SK-N-SH (cell line): ENCODE measurements at regions not wholly inside any gene's neighbourhood (a gene's known extent, or its start where the extent isn't known, plus 50 kb on each side); places are given as distances from the start of the nearest gene placed in this dataset.

Experiments used
- CTCF ChIA-PET: fragments of 300-600, 350-600 bp; formaldehyde crosslinking; extraction: SDS; loops from one replicate; lab custom pipeline; 2021; lab: Yijun Ruan, JAX
- POLR2A ChIA-PET: fragments of 350-600 bp; sonication (Branson Sonifier 250); formaldehyde crosslinking; extraction: SDS; loops from one replicate; lab custom pipeline; 2020; ENCODE audit warnings: antibody characterized with exemption, inconsistent platforms; lab: Yijun Ruan, JAX
- DNase-seq: peaks from one replicate; pipeline ENCODE4 v3.0.0; 2012
- H2AFZ ChIP-seq: fragments of 200-600 bp; sonication (generic); 2 replicates; pipeline ENCODE4 v1.8.1; 2016; ENCODE audit warnings: antibody characterized with exemption, mild to moderate bottlenecking, low read depth
- H3F3A ChIP-seq: fragments of 200-600 bp; sonication (generic); replicated peaks from 2 replicates; pipeline ENCODE3; 2016; ENCODE audit warnings: antibody characterized with exemption, mild to moderate bottlenecking; ENCODE audit not compliant: insufficient read depth
- H3K27ac ChIP-seq, 2 experiments: fragments of 200-500 bp in 1 of 2; fragments of 200-600 bp in 1 of 2; sonication (Bioruptor generic) in 1 of 2; sonication (generic), shearing (Covaris generic) in 1 of 2; 2 replicates each; pipeline versions ENCODE4 v1.5.1 to v1.6.1; 2014 to 2016; ENCODE audit warnings: low read depth in 2 of 2, inconsistent platforms in 1 of 2, low read length in 1 of 2, mild to moderate bottlenecking in 1 of 2, mixed read lengths in 1 of 2
- H3K27me3 ChIP-seq: fragments of 200-600 bp; sonication (generic), shearing (Covaris generic); 2 replicates; pipeline ENCODE4 v1.6.1; 2016; ENCODE audit warnings: mixed run types; ENCODE audit not compliant: insufficient read depth
- H3K36me3 ChIP-seq, 2 experiments: fragments of 200-500 bp in 1 of 2; fragments of 200-600 bp in 1 of 2; sonication (Bioruptor generic) in 1 of 2; sonication (generic) in 1 of 2; replicated peaks in 1 of 2; 2 replicates each; pipeline versions ENCODE3 to v1.5.1; 2014 to 2016; ENCODE audit warnings: low read length in 1 of 2, mild to moderate bottlenecking in 1 of 2; ENCODE audit not compliant: insufficient read depth in 2 of 2, control insufficient read depth in 1 of 2
- H3K4me1 ChIP-seq, 2 experiments: fragments of 200-500 bp in 1 of 2; fragments of 200-600 bp in 1 of 2; sonication (Bioruptor generic) in 1 of 2; sonication (generic), shearing (Covaris generic) in 1 of 2; 2 replicates each; pipeline versions ENCODE4 v1.5.1 to v1.6.1; 2014 to 2016; ENCODE audit warnings: low read depth in 1 of 2, low read length in 1 of 2, mixed run types in 1 of 2; ENCODE audit not compliant: insufficient read depth in 2 of 2, control insufficient read depth in 1 of 2
- H3K4me2 ChIP-seq: fragments of 200-600 bp; sonication (generic), shearing (Covaris generic); 2 replicates; pipeline ENCODE4 v1.6.1; 2017; ENCODE audit warnings: mixed run types
- H3K4me3 ChIP-seq, 2 experiments: fragments of 200-500 bp in 1 of 2; fragments of 200-600 bp in 1 of 2; sonication (Bioruptor generic) in 1 of 2; sonication (generic), shearing (Covaris generic) in 1 of 2; 2 replicates each; pipeline versions ENCODE4 v1.5.1 to v1.8.1; 2014 to 2016; ENCODE audit warnings: low read depth in 2 of 2, inconsistent platforms in 1 of 2, low read length in 1 of 2, mild to moderate bottlenecking in 1 of 2, mixed read lengths in 1 of 2, moderate library complexity in 1 of 2
- H3K79me2 ChIP-seq: fragments of 200-600 bp; sonication (generic); 2 replicates; pipeline ENCODE4 v1.8.1; 2017; ENCODE audit warnings: mild to moderate bottlenecking; ENCODE audit not compliant: insufficient read depth
- H3K9ac ChIP-seq: fragments of 200-600 bp; sonication (generic); 2 replicates; pipeline ENCODE4 v1.6.1; 2017; ENCODE audit warnings: mixed run types
- H3K9me2 ChIP-seq: fragments of 200-600 bp; sonication (generic); 2 replicates; pipeline ENCODE4 v1.6.1; 2017; ENCODE audit warnings: mixed run types
- H3K9me3 ChIP-seq: fragments of 200-600 bp; sonication (generic); 2 replicates; pipeline ENCODE4 v1.6.1; 2017; ENCODE audit warnings: mixed run types, mild to moderate bottlenecking, moderate library complexity
- H4K20me1 ChIP-seq: fragments of 200-600 bp; sonication (generic); 2 replicates; pipeline ENCODE4 v1.6.1; 2017; ENCODE audit warnings: mild to moderate bottlenecking, mixed run types; ENCODE audit not compliant: insufficient read depth
- CTCF ChIP-seq: fragments of 200-600 bp; sonication (generic); IDR thresholded peaks from 2 replicates; pipeline ENCODE4 v1.6.1; 2017; ENCODE audit warnings: antibody characterized with exemption, mild to moderate bottlenecking, moderate library complexity
- EZH2phosphoT487 ChIP-seq: fragments of 200-600 bp; sonication (generic); IDR thresholded peaks from 2 replicates; pipeline ENCODE4 v1.6.1; 2017; ENCODE audit warnings: low read depth, mixed run types, mild to moderate bottlenecking, antibody characterized with exemption, moderate library complexity, borderline replicate concordance
- GABPA ChIP-seq: IDR thresholded peaks from 2 replicates; pipeline ENCODE4 v1.4.0; 2012; ENCODE audit warnings: low read depth, mild to moderate bottlenecking
- GATA2 ChIP-seq: sonication (generic); formaldehyde crosslinking; IDR thresholded peaks from 2 replicates; pipeline ENCODE4 v1.5.0; 2020; ENCODE audit warnings: mild to moderate bottlenecking, missing genetic modification reagents
- JUND ChIP-seq: IDR thresholded peaks from 2 replicates; pipeline ENCODE4 v1.4.0; 2012
- MXI1 ChIP-seq: IDR thresholded peaks from 2 replicates; pipeline ENCODE4 v1.6.1; 2012; ENCODE audit warnings: mild to moderate bottlenecking, low read depth, low read length, improper control_type of control experiment
- NFIC ChIP-seq: IDR thresholded peaks from 2 replicates; pipeline ENCODE4 v1.4.0; 2012; ENCODE audit warnings: borderline replicate concordance
- NRF1 ChIP-seq: IDR thresholded peaks from 2 replicates; pipeline ENCODE4 v1.6.1; 2012; ENCODE audit warnings: low read depth, mild to moderate bottlenecking, low read length
- SIN3A ChIP-seq: IDR thresholded peaks from 2 replicates; pipeline ENCODE4 v1.6.1; 2012; ENCODE audit warnings: low read depth, mild to moderate bottlenecking, low read length, moderate library complexity, borderline replicate concordance
- TAF1 ChIP-seq: IDR thresholded peaks from 2 replicates; pipeline ENCODE4 v1.6.1; 2012; ENCODE audit warnings: low read depth, mild to moderate bottlenecking, low read length, moderate library complexity, borderline replicate concordance
- TCF12 ChIP-seq: IDR thresholded peaks from 2 replicates; pipeline ENCODE4 v1.4.0; 2012
- TEAD4 ChIP-seq: IDR thresholded peaks from 2 replicates; pipeline ENCODE4 v1.4.0; 2012; ENCODE audit warnings: mild to moderate bottlenecking, borderline replicate concordance; ENCODE audit not compliant: insufficient read depth
- YY1 ChIP-seq: IDR thresholded peaks from 2 replicates; pipeline ENCODE4 v1.4.0; 2012; ENCODE audit warnings: low read depth, mild to moderate bottlenecking
- WGBS: methylation state at CpG from one replicate; pipeline ENCODE4 v1.1.6; 2017; ENCODE audit warnings: low lambda C conversion rate; 5-methylcytosine and 5-hydroxymethylcytosine counted together
- TF ChIP-seq, protein P1 (sequence below): IDR thresholded peaks from 2 replicates; pipeline ENCODE4 v1.6.1; 2012; ENCODE audit warnings: mild to moderate bottlenecking, low read depth, low read length, moderate library complexity
- TF ChIP-seq, protein P2 (sequence below): IDR thresholded peaks from 2 replicates; pipeline ENCODE4 v1.4.0; 2012; ENCODE audit warnings: low read depth, borderline replicate concordance
- TF ChIP-seq, protein P3 (sequence below): IDR thresholded peaks from 2 replicates; pipeline ENCODE4 v1.4.0; 2012; ENCODE audit warnings: low read depth, borderline replicate concordance
- TF ChIP-seq, protein P4 (sequence below): IDR thresholded peaks from 2 replicates; pipeline ENCODE4 v1.4.0; 2012; ENCODE audit warnings: low read depth

GRCh38 chr7:20906801-20907453, 120.2 kb upstream of the SP8 start:
- Histone ChIP-seq H4K20me1 (no peaks in the 10 kb centered on the region), H3K27me3 (no peaks in the 10 kb centered on the region), H3K4me3 (no peak overlapping the region), H2AFZ (no peak overlapping the region), H3K36me3 (no peaks in the 10 kb centered on the region)
- CTCF ChIA-PET, result interaction anchor here (1.0 kb wide), 1 partner anchor 8 kb away, joined by 5 read pairs; no protein-coding TSS in a partner anchor
- no peak for TF ChIP-seq TEAD4
- TF ChIP-seq YY1, result no peak
- TF ChIP-seq, protein P1, sequence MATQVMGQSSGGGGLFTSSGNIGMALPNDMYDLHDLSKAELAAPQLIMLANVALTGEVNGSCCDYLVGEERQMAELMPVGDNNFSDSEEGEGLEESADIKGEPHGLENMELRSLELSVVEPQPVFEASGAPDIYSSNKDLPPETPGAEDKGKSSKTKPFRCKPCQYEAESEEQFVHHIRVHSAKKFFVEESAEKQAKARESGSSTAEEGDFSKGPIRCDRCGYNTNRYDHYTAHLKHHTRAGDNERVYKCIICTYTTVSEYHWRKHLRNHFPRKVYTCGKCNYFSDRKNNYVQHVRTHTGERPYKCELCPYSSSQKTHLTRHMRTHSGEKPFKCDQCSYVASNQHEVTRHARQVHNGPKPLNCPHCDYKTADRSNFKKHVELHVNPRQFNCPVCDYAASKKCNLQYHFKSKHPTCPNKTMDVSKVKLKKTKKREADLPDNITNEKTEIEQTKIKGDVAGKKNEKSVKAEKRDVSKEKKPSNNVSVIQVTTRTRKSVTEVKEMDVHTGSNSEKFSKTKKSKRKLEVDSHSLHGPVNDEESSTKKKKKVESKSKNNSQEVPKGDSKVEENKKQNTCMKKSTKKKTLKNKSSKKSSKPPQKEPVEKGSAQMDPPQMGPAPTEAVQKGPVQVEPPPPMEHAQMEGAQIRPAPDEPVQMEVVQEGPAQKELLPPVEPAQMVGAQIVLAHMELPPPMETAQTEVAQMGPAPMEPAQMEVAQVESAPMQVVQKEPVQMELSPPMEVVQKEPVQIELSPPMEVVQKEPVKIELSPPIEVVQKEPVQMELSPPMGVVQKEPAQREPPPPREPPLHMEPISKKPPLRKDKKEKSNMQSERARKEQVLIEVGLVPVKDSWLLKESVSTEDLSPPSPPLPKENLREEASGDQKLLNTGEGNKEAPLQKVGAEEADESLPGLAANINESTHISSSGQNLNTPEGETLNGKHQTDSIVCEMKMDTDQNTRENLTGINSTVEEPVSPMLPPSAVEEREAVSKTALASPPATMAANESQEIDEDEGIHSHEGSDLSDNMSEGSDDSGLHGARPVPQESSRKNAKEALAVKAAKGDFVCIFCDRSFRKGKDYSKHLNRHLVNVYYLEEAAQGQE, result no peak
- no peak for TF ChIP-seq GATA2 (CRISPR knock-in tag)
- no peak for TF ChIP-seq MXI1
- no peak for TF ChIP-seq CTCF
- TF ChIP-seq NRF1, result no peak
- TF ChIP-seq GABPA, result no peak
- TF ChIP-seq, protein P2, sequence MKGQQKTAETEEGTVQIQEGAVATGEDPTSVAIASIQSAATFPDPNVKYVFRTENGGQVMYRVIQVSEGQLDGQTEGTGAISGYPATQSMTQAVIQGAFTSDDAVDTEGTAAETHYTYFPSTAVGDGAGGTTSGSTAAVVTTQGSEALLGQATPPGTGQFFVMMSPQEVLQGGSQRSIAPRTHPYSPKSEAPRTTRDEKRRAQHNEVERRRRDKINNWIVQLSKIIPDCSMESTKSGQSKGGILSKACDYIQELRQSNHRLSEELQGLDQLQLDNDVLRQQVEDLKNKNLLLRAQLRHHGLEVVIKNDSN, result no peak
- TF ChIP-seq JUND, result no peak
- TF ChIP-seq, protein P3, sequence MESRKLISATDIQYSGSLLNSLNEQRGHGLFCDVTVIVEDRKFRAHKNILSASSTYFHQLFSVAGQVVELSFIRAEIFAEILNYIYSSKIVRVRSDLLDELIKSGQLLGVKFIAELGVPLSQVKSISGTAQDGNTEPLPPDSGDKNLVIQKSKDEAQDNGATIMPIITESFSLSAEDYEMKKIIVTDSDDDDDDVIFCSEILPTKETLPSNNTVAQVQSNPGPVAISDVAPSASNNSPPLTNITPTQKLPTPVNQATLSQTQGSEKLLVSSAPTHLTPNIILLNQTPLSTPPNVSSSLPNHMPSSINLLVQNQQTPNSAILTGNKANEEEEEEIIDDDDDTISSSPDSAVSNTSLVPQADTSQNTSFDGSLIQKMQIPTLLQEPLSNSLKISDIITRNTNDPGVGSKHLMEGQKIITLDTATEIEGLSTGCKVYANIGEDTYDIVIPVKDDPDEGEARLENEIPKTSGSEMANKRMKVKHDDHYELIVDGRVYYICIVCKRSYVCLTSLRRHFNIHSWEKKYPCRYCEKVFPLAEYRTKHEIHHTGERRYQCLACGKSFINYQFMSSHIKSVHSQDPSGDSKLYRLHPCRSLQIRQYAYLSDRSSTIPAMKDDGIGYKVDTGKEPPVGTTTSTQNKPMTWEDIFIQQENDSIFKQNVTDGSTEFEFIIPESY, result no peak
- TF ChIP-seq, protein P4, sequence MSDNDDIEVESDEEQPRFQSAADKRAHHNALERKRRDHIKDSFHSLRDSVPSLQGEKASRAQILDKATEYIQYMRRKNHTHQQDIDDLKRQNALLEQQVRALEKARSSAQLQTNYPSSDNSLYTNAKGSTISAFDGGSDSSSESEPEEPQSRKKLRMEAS, result no peak
- no peak for TF ChIP-seq TAF1
- no peak for TF ChIP-seq SIN3A
- no peak for TF ChIP-seq EZH2phosphoT487
- no peak for TF ChIP-seq NFIC
- no peak for TF ChIP-seq TCF12
- TF ChIP-seq, all 33 proteins: peak for 0
- H3K79me2 ChIP-seq, result no peaks in the 10 kb centered on the region
- no peak overlapping the region for H3K4me2 ChIP-seq
- H3K9ac ChIP-seq, result no peak overlapping the region
- no peaks in the 10 kb centered on the region for H3K9me2 ChIP-seq
- POLR2A ChIA-PET, result no interaction called here
- H3K4me1 ChIP-seq, result no peaks in the 10 kb centered on the region
- 0% methylated on average over 3 of the region's 3 CpGs for WGBS
- no peaks in the 10 kb centered on the region for H3K9me3 ChIP-seq
- H3K27ac ChIP-seq, result no peak overlapping the region
- no peaks in the 10 kb centered on the region for H3F3A ChIP-seq
- DNase-seq, result no peak
